Fibroblast of lung (primary cell): ENCODE measurements at regions not wholly inside any gene's neighbourhood (a gene's known extent, or its start where the extent isn't known, plus 50 kb on each side); places are given as distances from the start of the nearest gene placed in this dataset.

Experiments
- DNase-seq, 2 donors: peaks; one replicate each; pipeline versions ENCODE4 v3.0.0 to v3.0.0-alpha.2; 2010; ENCODE audit warnings: low read depth in 2 of 2
- H2AFZ ChIP-seq: 2 replicates; pipeline ENCODE4 v1.5.1; 2012; ENCODE audit warnings: low read length, control low read depth, inconsistent platforms
- H3K27ac ChIP-seq: 2 replicates; pipeline ENCODE4 v1.5.1; 2011; ENCODE audit warnings: low read length, control low read depth; ENCODE audit not compliant: insufficient read depth
- H3K27me3 ChIP-seq: 2 replicates; pipeline ENCODE4 v1.5.1; 2011; ENCODE audit warnings: mild to moderate bottlenecking, low read length; ENCODE audit not compliant: control insufficient read depth, insufficient read depth
- H3K36me3 ChIP-seq: 2 replicates; pipeline ENCODE4 v1.5.1; 2011; ENCODE audit warnings: low read length; ENCODE audit not compliant: control insufficient read depth, insufficient read depth
- H3K4me1 ChIP-seq: 2 replicates; pipeline ENCODE4 v1.5.1; 2011; ENCODE audit warnings: low read length; ENCODE audit not compliant: control insufficient read depth, insufficient read depth; ENCODE audit errors: extremely low read depth
- H3K4me2 ChIP-seq: 2 replicates; pipeline ENCODE4 v1.5.1; 2011; ENCODE audit warnings: low read length, control low read depth; ENCODE audit not compliant: insufficient read depth; ENCODE audit errors: extremely low read depth
- H3K4me3 ChIP-seq, 4 experiments: fragments of 200-600 bp in 1 of 4; sonication (generic) in 1 of 4; replicated peaks in 1 of 4; 2 replicates each; pipeline ENCODE4 v1.5.1; 2011 to 2016; ENCODE audit warnings: low read length in 4 of 4, low read depth in 3 of 4, mild to moderate bottlenecking in 3 of 4, control low read depth in 2 of 4, inconsistent platforms in 1 of 4, mixed read lengths in 1 of 4; ENCODE audit not compliant: insufficient read depth in 1 of 4; ENCODE audit errors: control extremely low read depth in 1 of 4
- H3K79me2 ChIP-seq: 2 replicates; pipeline ENCODE4 v1.5.1; 2012; ENCODE audit warnings: mild to moderate bottlenecking, low read length, inconsistent platforms; ENCODE audit not compliant: control insufficient read depth, insufficient read depth
- H3K9ac ChIP-seq: 2 replicates; pipeline ENCODE4 v1.5.1; 2011; ENCODE audit warnings: mild to moderate bottlenecking, low read length, control low read depth; ENCODE audit not compliant: insufficient read depth
- H3K9me3 ChIP-seq: 2 replicates; pipeline ENCODE4 v1.5.1; 2012; ENCODE audit warnings: low read depth, low read length; ENCODE audit not compliant: control insufficient read depth, insufficient read depth
- H4K20me1 ChIP-seq: 2 replicates; pipeline ENCODE4 v1.5.1; 2011; ENCODE audit warnings: low read length; ENCODE audit not compliant: control insufficient read depth, insufficient read depth; ENCODE audit errors: extremely low read depth
- CTCF ChIP-seq, 2 donors: IDR thresholded peaks in 1 of 2; conservative IDR thresholded peaks in 1 of 2; 1 replicate in 1 of 2; 2 replicates in 1 of 2; pipeline ENCODE4 v1.5.1; 2011 to 2012; ENCODE audit warnings: low read length in 2 of 2, control low read depth in 1 of 2, inconsistent platforms in 1 of 2, low read depth in 1 of 2, mild to moderate bottlenecking in 1 of 2
- EZH2 ChIP-seq: IDR thresholded peaks from 2 replicates; pipeline ENCODE4 v1.5.1; 2012; ENCODE audit warnings: low read length, control low read depth, mild to moderate bottlenecking; ENCODE audit errors: missing control alignments

- no peak for TF ChIP-seq EZH2
- TF ChIP-seq CTCF (conservative IDR thresholded peaks at IDR 0.05 in 1 of 2, IDR thresholded peaks at IDR 0.05 in 1 of 2; ENCODE audit: low read depth in 1 of 2, low read length in 2 of 2): no peak
- Histone ChIP-seq H3K4me2 (no peak overlapping the region), H4K20me1 (no peaks in the 10 kb centered on the region), H3K27me3 (no peaks in the 10 kb centered on the region), H2AFZ (no peak overlapping the region), H3K9ac (no peak overlapping the region), H3K36me3 (no peaks in the 10 kb centered on the region), H3K79me2 (no peaks in the 10 kb centered on the region), H3K4me3 (no peak overlapping the region), H3K9me3 (no peaks in the 10 kb centered on the region), H3K4me1 (no peaks in the 10 kb centered on the region), H3K27ac (no peak overlapping the region)
- no peak for DNase-seq
These were observed 321.4 kb downstream of the ATP23 start for GRCh38 chr12:58262796-58263195.

- no peak overlapping the region for H3K27ac ChIP-seq
- H3K9me3 ChIP-seq: no peaks in the 10 kb centered on the region
- H3K4me1 ChIP-seq: no peaks in the 10 kb centered on the region
- DNase-seq: no peak
- no peaks in the 10 kb centered on the region for H4K20me1 ChIP-seq
- no peaks in the 10 kb centered on the region for H3K36me3 ChIP-seq
- H3K9ac ChIP-seq: no peak overlapping the region
- H3K79me2 ChIP-seq: no peaks in the 10 kb centered on the region
- no peak overlapping the region for H2AFZ ChIP-seq
- no peaks in the 10 kb centered on the region for H3K27me3 ChIP-seq
- no peak for TF ChIP-seq EZH2
- H3K4me2 ChIP-seq: no peak overlapping the region
- no peak overlapping the region for H3K4me3 ChIP-seq
These were observed 322.4 kb downstream of the ATP23 start for GRCh38 chr12:58263816-58264215.

GRCh38 chr12:58268069-58268468 lies 326.7 kb downstream of the ATP23 start:
- Histone ChIP-seq H3K9me3 (no peaks in the 10 kb centered on the region), H3K4me2 (no peak overlapping the region), H3K79me2 (no peaks in the 10 kb centered on the region), H3K36me3 (no peaks in the 10 kb centered on the region), H3K4me3 (no peak overlapping the region), H2AFZ (no peak overlapping the region), H3K9ac (no peak overlapping the region), H3K27ac (no peak overlapping the region), H4K20me1 (no peaks in the 10 kb centered on the region), H3K4me1 (no peaks in the 10 kb centered on the region), H3K27me3 (peaks cover 2% of the 10 kb centered on the region)
- peak in 1 of 2 donors; percentile 30 for DNase-seq
- TF ChIP-seq EZH2 (no peak), CTCF (conservative IDR thresholded peaks at IDR 0.05 in 1 of 2, IDR thresholded peaks at IDR 0.05 in 1 of 2; ENCODE audit: low read depth in 1 of 2, low read length in 2 of 2) (no peak)
